Astrocyte of the cerebellum (primary cell): ENCODE measurements at regions not wholly inside any gene's neighbourhood (a gene's known extent, or its start where the extent isn't known, plus 50 kb on each side); places are given as distances from the start of the nearest gene placed in this dataset.

Experiments
- DNase-seq: peaks from one replicate; pipeline ENCODE4 v3.0.0-alpha.2; 2011; ENCODE audit warnings: low read depth
- H3K4me3 ChIP-seq: 2 replicates; pipeline ENCODE4 v1.5.1; 2011; ENCODE audit warnings: mild to moderate bottlenecking, low read depth, low read length, moderate library complexity
- CTCF ChIP-seq: IDR thresholded peaks from 2 replicates; pipeline ENCODE4 v1.5.1; 2012; ENCODE audit warnings: low read length, low read depth, moderate library complexity, mild to moderate bottlenecking; ENCODE audit errors: missing control alignments
- in situ Hi-C: cut with HindIII; loops from 2 replicates; pipeline ENCODE4 v1.10.0; 2017; ENCODE audit warnings: low sequenced_read_pairs

- in situ Hi-C loops, result no loop called here
- no peak for TF ChIP-seq CTCF
- no peak overlapping the region for H3K4me3 ChIP-seq
- no peak for DNase-seq
Measured at GRCh38 chr2:212596276-212596675, 57.7 kb upstream of the ERBB4 start.

- peak; percentile 23 for TF ChIP-seq CTCF
- peak; percentile 13 for DNase-seq
- in situ Hi-C loops, result no loop called here
- no peak overlapping the region for H3K4me3 ChIP-seq
Measured at GRCh38 chr2:212595036-212595654, 56.5 kb upstream of the ERBB4 start.

GRCh38 chr2:212592695-212593094 is 54.1 kb upstream of the ERBB4 start:
- H3K4me3 ChIP-seq, result no peak overlapping the region
- TF ChIP-seq CTCF, result no peak
- DNase-seq, result no peak
- in situ Hi-C loops, result no loop called here
